Smooth muscle cell of the brain vasculature (primary cell): ENCODE measurements at regions not wholly inside any gene's neighbourhood (a gene's known extent, or its start where the extent isn't known, plus 50 kb on each side); places are given as distances from the start of the nearest gene placed in this dataset.

Source experiments
- DNase-seq: peaks from one replicate; pipeline ENCODE4 v3.0.0-alpha.2; 2012; ENCODE audit warnings: low read depth, low spot score

GRCh38 chr13:85095418-85096272 is 703.6 kb downstream of the SLITRK6 start:
- no peak for DNase-seq

GRCh38 chr13:85093808-85094207 is 705.4 kb downstream of the SLITRK6 start:
- peak; percentile 20 for DNase-seq

GRCh38 chr13:85091631-85092234 is 707.5 kb downstream of the SLITRK6 start:
- DNase-seq, result no peak

GRCh38 chr13:85089186-85089585 is 710.0 kb downstream of the SLITRK6 start:
- DNase-seq, result no peak

- DNase-seq, result no peak
Measured at GRCh38 chr13:85080691-85081090, 718.5 kb downstream of the SLITRK6 start.

- no peak for DNase-seq
Measured at GRCh38 chr13:85076343-85076742, 722.9 kb downstream of the SLITRK6 start.

- no peak for DNase-seq
Measured at GRCh38 chr13:85074543-85075313, 724.5 kb downstream of the SLITRK6 start.

- no peak for DNase-seq
Measured at GRCh38 chr13:85068231-85068630, 731.0 kb downstream of the SLITRK6 start.

- DNase-seq, result no peak
Measured at GRCh38 chr13:85040215-85040614, 759.0 kb downstream of the SLITRK6 start.

- DNase-seq, result no peak
Measured at GRCh38 chr13:85031771-85032170, 767.4 kb downstream of the SLITRK6 start.

GRCh38 chr13:85028035-85028434 is 771.2 kb downstream of the SLITRK6 start:
- DNase-seq, result no peak

- no peak for DNase-seq
Measured at GRCh38 chr13:85019121-85019520, 780.1 kb downstream of the SLITRK6 start.

- no peak for DNase-seq
Measured at GRCh38 chr13:85013006-85013405, 786.2 kb downstream of the SLITRK6 start.

GRCh38 chr13:85009447-85009846 is 789.8 kb downstream of the SLITRK6 start:
- no peak for DNase-seq

- no peak for DNase-seq
Measured at GRCh38 chr13:84999252-84999651, 800.0 kb downstream of the SLITRK6 start.

GRCh38 chr13:84998681-84999080 is 800.5 kb downstream of the SLITRK6 start:
- no peak for DNase-seq

- no peak for DNase-seq
Measured at GRCh38 chr13:84997858-84998257, 801.4 kb downstream of the SLITRK6 start.

GRCh38 chr13:84994582-84994981 is 804.6 kb downstream of the SLITRK6 start:
- no peak for DNase-seq

- no peak for DNase-seq
Measured at GRCh38 chr13:84985860-84986259, 813.4 kb downstream of the SLITRK6 start.

GRCh38 chr13:84983321-84983720 is 815.9 kb downstream of the SLITRK6 start:
- no peak for DNase-seq

- DNase-seq, result no peak
Measured at GRCh38 chr13:84980571-84980970, 818.6 kb downstream of the SLITRK6 start.

GRCh38 chr13:84978851-84979250 is 820.4 kb downstream of the SLITRK6 start:
- DNase-seq, result no peak
